Peyer's patch (tissue), 4 donors: ENCODE measurements at regions not wholly inside any gene's neighbourhood (a gene's known extent, or its start where the extent isn't known, plus 50 kb on each side); places are given as distances from the start of the nearest gene placed in this dataset.

Experiments
- POLR2A ChIP-seq, 2 donors: fragments of 450-650 bp; IDR thresholded peaks; one replicate each; pipeline ENCODE4 v1.5.1; 2017; ENCODE audit warnings: antibody characterized with exemption in 2 of 2, mild to moderate bottlenecking in 2 of 2, moderate library complexity in 2 of 2
- TF ChIP-seq, protein P1 (sequence below), 6 experiments: fragments of 450-650 bp in 4 of 6; fragments of 200-600 bp in 2 of 6; sonication (generic) in 1 of 6; IDR thresholded peaks; one replicate each; pipeline ENCODE4 v1.5.1; 2017 to 2019; ENCODE audit warnings: antibody characterized with exemption in 6 of 6, mild to moderate bottlenecking in 3 of 6, moderate library complexity in 1 of 6

GRCh38 chrX:55161581-55161980 lies 58.6 kb upstream of the PAGE5 start:
- no peak for TF ChIP-seq POLR2A (IDR thresholded peaks at IDR 0.05)
- TF ChIP-seq, protein P1, sequence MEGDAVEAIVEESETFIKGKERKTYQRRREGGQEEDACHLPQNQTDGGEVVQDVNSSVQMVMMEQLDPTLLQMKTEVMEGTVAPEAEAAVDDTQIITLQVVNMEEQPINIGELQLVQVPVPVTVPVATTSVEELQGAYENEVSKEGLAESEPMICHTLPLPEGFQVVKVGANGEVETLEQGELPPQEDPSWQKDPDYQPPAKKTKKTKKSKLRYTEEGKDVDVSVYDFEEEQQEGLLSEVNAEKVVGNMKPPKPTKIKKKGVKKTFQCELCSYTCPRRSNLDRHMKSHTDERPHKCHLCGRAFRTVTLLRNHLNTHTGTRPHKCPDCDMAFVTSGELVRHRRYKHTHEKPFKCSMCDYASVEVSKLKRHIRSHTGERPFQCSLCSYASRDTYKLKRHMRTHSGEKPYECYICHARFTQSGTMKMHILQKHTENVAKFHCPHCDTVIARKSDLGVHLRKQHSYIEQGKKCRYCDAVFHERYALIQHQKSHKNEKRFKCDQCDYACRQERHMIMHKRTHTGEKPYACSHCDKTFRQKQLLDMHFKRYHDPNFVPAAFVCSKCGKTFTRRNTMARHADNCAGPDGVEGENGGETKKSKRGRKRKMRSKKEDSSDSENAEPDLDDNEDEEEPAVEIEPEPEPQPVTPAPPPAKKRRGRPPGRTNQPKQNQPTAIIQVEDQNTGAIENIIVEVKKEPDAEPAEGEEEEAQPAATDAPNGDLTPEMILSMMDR (IDR thresholded peaks at IDR 0.05): no peak
